Upper lobe of left lung (tissue), 4 donors: ENCODE measurements at regions not wholly inside any gene's neighbourhood (a gene's known extent, or its start where the extent isn't known, plus 50 kb on each side); places are given as distances from the start of the nearest gene placed in this dataset.

Experiments
- EP300 ChIP-seq, 4 donors: sonication (generic); formaldehyde crosslinking; IDR thresholded peaks; one replicate each; pipeline ENCODE4 v1.5.1; 2017; ENCODE audit warnings: antibody characterized with exemption in 4 of 4, control low read depth in 2 of 4
- POLR2A ChIP-seq, 4 donors: fragments of 450-650 bp; IDR thresholded peaks; one replicate each; pipeline ENCODE4 v1.5.1; 2016 to 2017; ENCODE audit warnings: antibody characterized with exemption in 4 of 4, mild to moderate bottlenecking in 2 of 4
- POLR2AphosphoS5 ChIP-seq, 2 donors: sonication (generic); formaldehyde crosslinking; IDR thresholded peaks; one replicate each; pipeline ENCODE4 v1.5.1; 2017; ENCODE audit warnings: antibody characterized with exemption in 2 of 2
- TF ChIP-seq, protein P1 (sequence below), 6 experiments: fragments of 450-650 bp in 4 of 6; fragments of 200-600 bp in 2 of 6; sonication (generic) in 2 of 6; IDR thresholded peaks; one replicate each; pipeline ENCODE4 v1.5.1; 2016 to 2019; ENCODE audit warnings: antibody characterized with exemption in 6 of 6

GRCh38 chr10:1829712-1830111 is 92.4 kb upstream of the ADARB2 start:
- TF ChIP-seq, protein P1, sequence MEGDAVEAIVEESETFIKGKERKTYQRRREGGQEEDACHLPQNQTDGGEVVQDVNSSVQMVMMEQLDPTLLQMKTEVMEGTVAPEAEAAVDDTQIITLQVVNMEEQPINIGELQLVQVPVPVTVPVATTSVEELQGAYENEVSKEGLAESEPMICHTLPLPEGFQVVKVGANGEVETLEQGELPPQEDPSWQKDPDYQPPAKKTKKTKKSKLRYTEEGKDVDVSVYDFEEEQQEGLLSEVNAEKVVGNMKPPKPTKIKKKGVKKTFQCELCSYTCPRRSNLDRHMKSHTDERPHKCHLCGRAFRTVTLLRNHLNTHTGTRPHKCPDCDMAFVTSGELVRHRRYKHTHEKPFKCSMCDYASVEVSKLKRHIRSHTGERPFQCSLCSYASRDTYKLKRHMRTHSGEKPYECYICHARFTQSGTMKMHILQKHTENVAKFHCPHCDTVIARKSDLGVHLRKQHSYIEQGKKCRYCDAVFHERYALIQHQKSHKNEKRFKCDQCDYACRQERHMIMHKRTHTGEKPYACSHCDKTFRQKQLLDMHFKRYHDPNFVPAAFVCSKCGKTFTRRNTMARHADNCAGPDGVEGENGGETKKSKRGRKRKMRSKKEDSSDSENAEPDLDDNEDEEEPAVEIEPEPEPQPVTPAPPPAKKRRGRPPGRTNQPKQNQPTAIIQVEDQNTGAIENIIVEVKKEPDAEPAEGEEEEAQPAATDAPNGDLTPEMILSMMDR (IDR thresholded peaks at IDR 0.05) = no peak
- TF ChIP-seq POLR2A (IDR thresholded peaks at IDR 0.05) (no peak), POLR2AphosphoS5 (IDR thresholded peaks at IDR 0.05) (no peak), EP300 (IDR thresholded peaks at IDR 0.05) (no peak)
